Activated B cell treated with CpG ODN at 0.5 μM for 24 hours (primary cell): ENCODE measurements at regions not wholly inside any gene's neighbourhood (a gene's known extent, or its start where the extent isn't known, plus 50 kb on each side); places are given as distances from the start of the nearest gene placed in this dataset.

ENCODE experiments used
- ATAC-seq: fragments of 200-7000 bp; cut with Tn5 transposase; one replicate; pipeline ENCODE4 v1.10.0; 2021; ENCODE audit warnings: low read depth, mild to moderate bottlenecking, moderate library complexity
- CTCF ChIA-PET: fragments of 350-600 bp; sonication (Branson Sonifier 250); formaldehyde crosslinking; loops from one replicate; lab custom pipeline; 2021; ENCODE audit warnings: antibody characterized with exemption; lab: Charles Lee
- POLR2A ChIA-PET: fragments of 350-600 bp; sonication (Branson Sonifier 250); formaldehyde crosslinking; loops from one replicate; lab custom pipeline; 2021; ENCODE audit warnings: antibody characterized with exemption; lab: Charles Lee
- DNase-seq: peaks from one replicate; pipeline ENCODE4 v3.0.0; 2022
- H3K27ac Mint-ChIP-seq: one replicate; pipeline ENCODE4 v1.8.0; 2020; ENCODE audit warnings: mixed read lengths
- H3K27me3 Mint-ChIP-seq: one replicate; pipeline ENCODE4 v1.8.0; 2021; ENCODE audit warnings: mixed read lengths
- H3K36me3 Mint-ChIP-seq: one replicate; pipeline ENCODE4 v1.8.0; 2021; ENCODE audit warnings: low read depth, mixed read lengths
- H3K4me1 Mint-ChIP-seq: one replicate; pipeline ENCODE4 v1.8.0; 2021; ENCODE audit warnings: mixed read lengths
- H3K4me3 Mint-ChIP-seq: one replicate; pipeline ENCODE4 v1.8.0; 2020; ENCODE audit warnings: mild to moderate bottlenecking, mixed read lengths
- H3K9me3 Mint-ChIP-seq: one replicate; pipeline ENCODE4 v1.8.0; 2020; ENCODE audit warnings: mixed read lengths
- CTCF ChIP-seq: fragments of 200-600 bp; IDR thresholded peaks from one replicate; pipeline ENCODE4 v1.8.0; 2022; ENCODE audit warnings: antibody characterized with exemption, mild to moderate bottlenecking
- intact Hi-C: fragments of 100-400 bp; cut with micrococcal nuclease; formaldehyde crosslinking; loops from one replicate; pipeline ENCODE4 v1.15.1; 2024

GRCh38 chr14:21735639-21736307 lies 62.2 kb upstream of the OR4E1 start:
- Mint-ChIP-seq H3K4me3 (no peak overlapping the region), H3K27ac (no peak overlapping the region), H3K9me3 (no peaks in the 10 kb centered on the region), H3K36me3 (no peaks in the 10 kb centered on the region), H3K27me3 (peaks cover 38% of the 10 kb centered on the region), H3K4me1 (no peaks in the 10 kb centered on the region)
- intact Hi-C loops, result no loop called here
- no peak for TF ChIP-seq CTCF
- ATAC-seq, result no peak
- ChIA-PET CTCF (no interaction called here), POLR2A (no interaction called here)
- DNase-seq, result no peak

GRCh38 chr14:21735200-21735599 lies 61.6 kb upstream of the OR4E1 start:
- no peak for DNase-seq
- no peak for TF ChIP-seq CTCF
- Mint-ChIP-seq H3K36me3 (no peaks in the 10 kb centered on the region), H3K27ac (no peak overlapping the region), H3K4me1 (no peaks in the 10 kb centered on the region), H3K27me3 (peaks cover 33% of the 10 kb centered on the region), H3K4me3 (no peak overlapping the region), H3K9me3 (no peaks in the 10 kb centered on the region)
- intact Hi-C loops, result no loop called here
- ATAC-seq, result no peak
- ChIA-PET POLR2A (no interaction called here), CTCF (no interaction called here)

- intact Hi-C loops, result no loop called here
- ATAC-seq, result no peak
Measured at GRCh38 chr14:21734457-21735074, 60.9 kb upstream of the OR4E1 start.

GRCh38 chr14:21729703-21730233 lies 56.1 kb upstream of the OR4E1 start:
- no peak overlapping the region for H3K4me3 Mint-ChIP-seq
- no peak for ATAC-seq

More at GRCh38 chr14:21734457-21735074, 60.9 kb upstream of the OR4E1 start:
- no peaks in the 10 kb centered on the region for H3K9me3 Mint-ChIP-seq
- CTCF ChIA-PET, result no interaction called here
- POLR2A ChIA-PET, result no interaction called here
- no peak overlapping the region for H3K4me3 Mint-ChIP-seq
- peaks cover 2% of the 10 kb centered on the region for H3K4me1 Mint-ChIP-seq
- no peak for DNase-seq
- H3K27me3 Mint-ChIP-seq, result peaks cover 31% of the 10 kb centered on the region
- H3K27ac Mint-ChIP-seq, result no peak overlapping the region
- H3K36me3 Mint-ChIP-seq, result no peaks in the 10 kb centered on the region
- no peak for TF ChIP-seq CTCF

More at GRCh38 chr14:21729703-21730233, 56.1 kb upstream of the OR4E1 start:
- H3K4me1 Mint-ChIP-seq, result peaks cover 2% of the 10 kb centered on the region
- H3K27me3 Mint-ChIP-seq, result peaks cover 27% of the 10 kb centered on the region
- ChIA-PET POLR2A (no interaction called here), CTCF (no interaction called here)
- no peaks in the 10 kb centered on the region for H3K36me3 Mint-ChIP-seq
- H3K27ac Mint-ChIP-seq, result no peak overlapping the region
- no peak for DNase-seq
- TF ChIP-seq CTCF, result no peak
- H3K9me3 Mint-ChIP-seq, result no peaks in the 10 kb centered on the region
- intact Hi-C loops, result no loop called here
